DMS79 treated with DMSO at 0.1 percent for 48 hours (cell line): ENCODE measurements at regions not wholly inside any gene's neighbourhood (a gene's known extent, or its start where the extent isn't known, plus 50 kb on each side); places are given as distances from the start of the nearest gene placed in this dataset.
"Not testable (repeated sequence)": the region's sequence is repeated elsewhere in the genome, so short reads cannot be mapped to it uniquely, and the experiment has no call there.

Experiments
- DNase-seq: peaks from one replicate; lab custom pipeline; 2025; lab: John Stamatoyannopoulos, UW

GRCh38 chr20:51305316-51306052, 237.0 kb downstream of the NFATC2 start:
- no peak for DNase-seq

DNA sequence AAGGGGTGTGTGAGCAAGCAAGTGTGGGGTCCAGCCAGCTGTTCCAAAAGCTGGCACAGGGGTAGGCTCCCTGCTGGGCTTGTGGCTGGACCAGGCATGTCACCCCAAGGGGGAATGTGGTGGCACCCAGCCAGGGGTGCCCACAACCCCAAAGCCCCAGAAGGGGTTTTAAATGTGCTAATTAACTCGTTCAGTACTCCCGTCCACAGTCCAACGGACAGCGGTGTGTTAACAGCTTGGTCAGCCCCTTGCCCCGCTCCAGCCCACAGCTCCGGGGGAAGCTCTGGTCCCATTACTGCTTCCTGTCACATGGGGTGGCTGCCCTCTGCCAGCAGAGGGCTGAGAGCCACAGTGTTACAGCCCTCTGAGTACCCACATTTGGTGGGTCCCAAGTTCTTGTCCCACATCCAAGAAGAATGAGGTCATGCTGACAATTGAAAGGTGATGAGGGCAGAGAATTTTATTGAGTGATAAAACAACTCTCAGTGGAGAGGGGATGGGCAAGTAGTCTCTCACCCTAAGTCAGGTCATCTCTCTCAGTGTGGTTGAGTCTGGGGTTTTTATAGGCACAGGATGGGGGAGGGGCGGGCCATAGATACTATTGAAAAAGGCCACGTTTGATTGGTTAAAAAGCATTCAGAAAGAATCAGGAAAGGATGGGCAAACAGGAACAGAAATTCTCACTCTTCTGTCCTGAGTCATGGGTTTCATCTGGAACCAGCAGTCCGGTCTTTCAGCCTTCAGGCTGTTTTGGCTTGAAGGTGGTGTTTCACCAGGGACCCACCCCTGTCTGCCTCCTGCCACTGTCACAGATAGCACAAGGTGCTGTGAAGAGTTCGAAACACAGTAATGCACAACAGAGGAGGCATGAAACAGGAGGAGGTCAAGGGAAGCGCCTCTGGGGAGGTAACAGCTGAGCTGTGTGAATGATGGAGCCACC, 238.5 kb downstream of the NFATC2 start:
- no peak for DNase-seq

- DNase-seq = no peak
Observed at GRCh38 chr20:51301026-51301425, 241.5 kb downstream of the NFATC2 start.

DNA sequence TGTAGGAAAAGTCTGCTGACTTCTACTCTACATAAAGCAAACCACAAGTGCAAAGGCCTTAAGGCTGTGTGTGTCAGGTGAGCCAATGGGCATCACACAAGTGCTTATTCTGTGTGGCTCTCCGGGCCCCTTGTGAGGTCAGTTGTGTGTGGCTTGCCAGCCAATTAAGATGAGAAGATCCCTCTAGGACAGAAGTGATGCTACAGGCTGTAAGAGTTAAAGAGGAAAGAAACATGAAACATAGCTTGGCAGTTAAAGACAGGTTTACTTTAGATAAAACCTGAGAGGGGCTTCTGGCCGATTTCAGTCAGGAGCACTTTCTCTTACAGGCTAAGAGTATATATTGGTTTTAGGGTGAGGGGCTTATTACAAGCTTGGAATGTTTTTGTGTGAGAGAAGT, 242.4 kb downstream of the NFATC2 start:
- DNase-seq = no peak

GRCh38 chr20:51299413-51299812, 243.1 kb downstream of the NFATC2 start:
- DNase-seq = no peak

DNA sequence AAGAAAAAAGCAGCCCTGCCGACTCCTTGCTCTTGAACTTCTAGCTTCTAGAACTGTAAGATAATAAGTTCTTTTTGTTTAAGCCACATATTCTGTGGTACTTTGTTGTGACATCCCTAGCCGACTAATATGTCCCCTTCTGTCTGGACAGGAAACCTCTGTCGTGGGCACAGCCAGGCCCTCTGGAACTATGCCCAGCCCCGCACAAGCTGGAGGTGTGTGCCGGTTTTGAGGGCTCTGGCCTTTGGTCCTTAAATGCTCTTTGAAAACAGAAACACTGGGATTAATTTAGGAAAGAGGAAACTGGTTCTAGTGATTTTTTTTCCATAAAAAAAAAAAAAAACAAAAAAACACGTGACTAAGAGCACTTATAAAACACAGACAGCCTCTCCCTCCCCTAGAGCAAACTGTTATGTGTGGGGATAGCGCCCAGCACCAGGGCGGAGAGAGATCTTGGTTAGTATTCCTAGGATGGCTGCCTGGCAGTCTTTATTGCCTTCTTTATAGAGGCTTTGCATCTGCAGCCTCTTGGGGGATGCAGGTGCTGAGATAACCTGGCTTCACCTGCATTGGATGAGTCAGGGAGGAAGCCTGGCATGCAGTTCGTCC, 244.3 kb downstream of the NFATC2 start:
- no peak for DNase-seq

DNA sequence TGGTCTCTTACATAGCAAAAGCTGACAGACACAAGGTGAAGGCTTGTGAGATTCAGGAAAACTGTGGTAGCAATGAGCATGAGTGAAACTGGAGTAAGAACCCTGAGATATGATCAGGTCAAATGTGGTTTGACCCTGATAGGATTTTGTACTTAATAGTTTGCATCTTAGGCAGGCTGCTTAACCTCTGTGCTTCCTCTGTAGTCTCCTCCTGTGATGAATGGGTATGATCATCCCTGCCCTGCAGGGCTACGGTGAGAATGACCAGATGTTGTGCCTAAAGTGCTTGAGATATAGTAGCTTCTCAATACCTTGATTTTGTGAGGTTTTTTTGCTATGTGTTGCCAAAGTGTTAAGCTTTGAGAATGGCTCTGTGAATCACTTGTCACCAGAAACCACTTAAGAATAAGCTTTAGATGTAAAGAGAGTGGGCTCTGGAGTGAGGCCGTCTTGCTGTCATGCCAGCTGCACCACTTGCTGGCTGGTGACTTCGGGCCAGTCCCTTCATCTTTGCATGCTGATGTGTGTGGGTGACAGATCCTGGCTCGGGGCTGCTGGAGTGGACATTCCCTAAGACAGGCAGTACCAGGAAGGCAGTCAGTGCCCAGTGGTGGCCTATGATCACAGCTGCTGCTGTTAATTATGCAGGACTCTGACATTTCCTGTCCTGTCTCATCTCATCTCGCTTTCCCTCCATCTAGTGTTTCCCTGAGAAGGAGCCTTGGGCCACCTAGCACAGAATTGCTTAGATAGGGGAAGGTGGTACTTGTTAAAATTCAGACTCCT, 254.7 kb downstream of the NFATC2 start:
- DNase-seq = no peak

- no peak for DNase-seq
Observed at GRCh38 chr20:51286758-51287157, 255.8 kb downstream of the NFATC2 start.

- no peak for DNase-seq
Observed at GRCh38 chr20:51285684-51286083, 256.8 kb downstream of the NFATC2 start.

GRCh38 chr20:51284871-51285270, 257.6 kb downstream of the NFATC2 start:
- no peak for DNase-seq

GRCh38 chr20:51284176-51284575, 258.3 kb downstream of the NFATC2 start:
- no peak for DNase-seq

DNA sequence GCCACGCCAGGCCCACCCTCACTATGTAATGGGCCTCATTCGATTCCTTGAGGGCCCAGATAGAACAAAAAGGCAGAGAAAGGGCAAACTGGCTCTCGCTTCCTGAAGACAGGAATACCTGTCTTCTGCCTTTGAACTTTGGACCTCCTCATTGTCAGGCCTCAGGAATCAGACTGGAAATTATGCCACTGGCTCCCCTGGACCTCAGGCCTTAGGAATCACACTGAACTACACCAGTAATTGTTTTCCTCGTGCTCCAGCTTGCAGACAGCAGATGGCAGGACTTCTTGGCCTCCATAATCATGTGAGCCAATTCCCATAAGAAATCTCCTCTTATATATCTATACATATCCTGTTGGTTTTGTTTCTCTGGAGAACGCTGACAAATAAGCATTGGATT, 258.6 kb upstream of the KCNG1 start:
- DNase-seq = no peak

DNA sequence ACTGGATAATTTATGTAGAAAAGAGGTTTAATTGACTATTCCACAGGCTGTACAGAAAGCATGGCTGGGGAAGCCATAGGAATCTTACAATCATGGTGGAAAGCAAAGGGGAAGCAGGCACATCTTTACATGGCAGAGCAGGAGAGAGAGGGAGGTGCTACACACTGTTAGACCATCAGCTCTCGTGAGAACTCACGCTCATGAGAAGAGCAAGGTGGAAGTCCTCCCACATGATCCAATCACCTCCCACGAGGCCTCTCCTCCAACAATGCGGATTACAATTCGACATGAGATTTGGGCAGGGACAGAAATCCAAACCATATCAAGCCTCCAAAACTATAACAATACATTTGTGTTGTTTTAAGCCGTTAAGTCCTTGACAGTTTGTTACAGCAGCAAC, 257.1 kb upstream of the KCNG1 start:
- no peak for DNase-seq

DNA sequence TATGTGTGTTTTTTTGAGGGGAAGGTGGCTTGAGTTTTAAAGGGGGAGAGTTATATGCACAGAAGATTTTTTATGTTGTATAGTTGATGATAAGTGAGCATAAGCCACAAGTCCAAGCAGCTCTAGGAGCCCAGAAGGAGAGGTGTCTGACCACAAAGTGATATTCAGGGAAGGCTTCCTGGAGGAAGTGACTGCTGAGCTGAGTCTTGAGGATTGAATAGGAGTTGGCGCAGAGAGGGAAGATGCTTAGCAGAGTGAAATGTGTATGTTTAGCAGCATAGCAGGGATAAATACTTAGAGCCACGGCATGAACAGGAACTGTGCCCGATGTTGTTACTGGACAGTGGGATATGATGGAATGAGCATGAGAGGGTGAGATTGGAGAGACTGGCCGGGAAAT, 255.1 kb upstream of the KCNG1 start:
- DNase-seq = no peak

- DNase-seq = no peak
Observed at GRCh38 chr20:51276296-51276695, 253.4 kb upstream of the KCNG1 start.

DNA sequence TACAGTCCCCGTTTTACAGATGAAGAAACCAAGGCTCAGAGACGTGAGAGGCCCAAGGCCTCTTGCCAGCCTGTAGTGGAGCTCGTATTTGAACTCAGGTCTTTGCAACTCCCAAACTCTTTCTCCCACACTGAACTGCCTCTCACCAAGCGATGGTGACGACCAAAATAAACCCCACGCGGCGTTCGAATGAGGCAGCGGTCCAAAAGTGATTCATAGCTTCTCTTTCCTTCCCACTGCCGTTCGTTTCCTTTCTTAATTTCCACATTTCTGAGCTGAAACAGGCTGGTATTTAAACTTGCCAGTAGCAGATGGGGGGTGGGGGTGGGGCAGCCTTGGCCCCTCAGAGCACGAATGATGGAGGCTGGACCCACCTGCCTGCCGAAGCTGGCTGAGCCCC, 252.9 kb upstream of the KCNG1 start:
- DNase-seq = no peak

GRCh38 chr20:51275181-51275580, 252.3 kb upstream of the KCNG1 start:
- DNase-seq = no peak

DNA sequence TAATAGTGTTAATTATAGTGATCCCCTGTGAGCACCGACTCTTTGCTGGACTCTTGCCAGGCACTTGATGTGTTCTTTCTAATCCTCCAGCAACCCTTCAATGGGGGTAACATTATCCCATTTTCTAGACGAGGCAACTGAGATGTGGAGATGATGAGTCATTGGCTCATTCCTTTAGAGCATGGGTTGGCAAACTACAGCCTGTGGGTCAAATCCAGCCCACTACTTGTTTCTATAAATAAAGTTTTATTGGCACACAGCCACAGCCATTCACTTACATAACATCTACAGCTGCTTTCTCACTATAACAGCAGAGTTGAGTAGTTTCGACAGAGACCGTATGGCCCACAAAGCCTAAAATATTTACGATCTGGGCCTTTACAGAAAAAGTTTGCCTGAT, 249.5 kb upstream of the KCNG1 start:
- no peak for DNase-seq

GRCh38 chr20:51271931-51272330, 249.0 kb upstream of the KCNG1 start:
- DNase-seq = no peak

GRCh38 chr20:51271289-51271688, 248.4 kb upstream of the KCNG1 start:
- not testable (repeated sequence) for DNase-seq

GRCh38 chr20:51269671-51270070, 246.8 kb upstream of the KCNG1 start:
- no peak for DNase-seq

GRCh38 chr20:51267679-51268078, 244.8 kb upstream of the KCNG1 start:
- no peak for DNase-seq
